ENCODE measurements at regions not wholly inside any gene's neighbourhood (a gene's known extent, or its start where the extent isn't known, plus 50 kb on each side); places are given as distances from the start of the nearest gene placed in this dataset.

- TF ChIP-seq CTCF (conservative IDR thresholded peaks at IDR 0.05) (no peak), ZFX (IDR thresholded peaks at IDR 0.05) (no peak)
Measured at GRCh38 chr12:115570069-115570777, 707.3 kb downstream of the MED13L start.

All from C4-2B (cell line).